B cell (primary cell): ENCODE measurements at regions not wholly inside any gene's neighbourhood (a gene's known extent, or its start where the extent isn't known, plus 50 kb on each side); places are given as distances from the start of the nearest gene placed in this dataset.

ENCODE experiments used
- ATAC-seq: fragments of 200-7000 bp; cut with Tn5 transposase; one replicate; pipeline ENCODE4 v1.10.0; 2021; ENCODE audit warnings: low read depth, mild to moderate bottlenecking, moderate number of reproducible peaks, moderate library complexity
- CTCF ChIA-PET: fragments of 350-600 bp; sonication (Branson Sonifier 250); formaldehyde crosslinking; loops from one replicate; lab custom pipeline; 2021; ENCODE audit warnings: antibody characterized with exemption, inconsistent platforms; lab: Charles Lee
- POLR2A ChIA-PET: fragments of 350-600 bp; sonication (Branson Sonifier 250); formaldehyde crosslinking; loops from one replicate; lab custom pipeline; 2021; ENCODE audit warnings: antibody characterized with exemption; lab: Charles Lee
- DNase-seq: peaks from one replicate; pipeline ENCODE4 v3.0.0; 2013
- H2AFZ ChIP-seq: 2 replicates; pipeline ENCODE4 v1.6.1; 2012; ENCODE audit warnings: mild to moderate bottlenecking, low read depth, low read length; ENCODE audit not compliant: insufficient read depth, poor library complexity, severe bottlenecking
- H3K27ac ChIP-seq, 2 donors: 1 replicate in 1 of 2; 2 replicates in 1 of 2; pipeline ENCODE4 v1.5.1; 2012 to 2013; ENCODE audit warnings: low read length in 2 of 2, mild to moderate bottlenecking in 2 of 2, moderate library complexity in 1 of 2
- H3K27me3 ChIP-seq, 4 experiments: fragments of 200-600 bp in 1 of 4; sonication (generic) in 1 of 4; replicated peaks in 1 of 4; 1 replicate in 2 of 4; 2 replicates in 2 of 4; pipeline versions ENCODE4 v1.6.1 to v1.7.0; 2013 to 2016; ENCODE audit warnings: low read length in 3 of 4, mild to moderate bottlenecking in 2 of 4, mixed read lengths in 1 of 4, moderate library complexity in 1 of 4; ENCODE audit not compliant: insufficient read depth in 4 of 4, control insufficient read depth in 3 of 4; ENCODE audit errors: control extremely low read depth in 1 of 4
- H3K36me3 ChIP-seq, 2 experiments: replicated peaks in 1 of 2; 1 replicate in 1 of 2; 2 replicates in 1 of 2; pipeline versions ENCODE4 v1.6.1 to v1.7.1; 2013; ENCODE audit warnings: low read length in 1 of 2; ENCODE audit not compliant: insufficient read depth in 2 of 2, control insufficient read depth in 1 of 2; ENCODE audit errors: control extremely low read depth in 1 of 2, extremely low read depth in 1 of 2
- H3K4me1 ChIP-seq, 2 donors: fragments of 200-600 bp in 1 of 2; sonication (generic) in 1 of 2; 1 replicate in 1 of 2; 2 replicates in 1 of 2; pipeline versions ENCODE4 v1.5.1 to v1.6.1; 2013 to 2017; ENCODE audit warnings: low read length in 2 of 2; ENCODE audit not compliant: control insufficient read depth in 2 of 2, insufficient read depth in 2 of 2
- H3K4me2 ChIP-seq: replicated peaks from 2 replicates; pipeline ENCODE3; 2012; ENCODE audit warnings: mild to moderate bottlenecking, low read depth, low read length; ENCODE audit not compliant: poor library complexity, severe bottlenecking
- H3K4me3 ChIP-seq, 5 experiments: fragments of 200-600 bp in 1 of 5; sonication (generic) in 1 of 5; 1 replicate in 3 of 5; 2 replicates in 2 of 5; pipeline versions ENCODE4 v1.5.1 to v1.7.0; 2011 to 2016; ENCODE audit warnings: low read length in 4 of 5, mild to moderate bottlenecking in 4 of 5, low read depth in 2 of 5, control low read depth in 1 of 5, moderate library complexity in 1 of 5; ENCODE audit not compliant: insufficient read depth in 1 of 5; ENCODE audit errors: control extremely low read depth in 1 of 5, extremely low read depth in 1 of 5
- H3K79me2 ChIP-seq: fragments of 200-600 bp; sonication (generic); one replicate; pipeline ENCODE4 v1.6.0; 2016; ENCODE audit warnings: low read length; ENCODE audit not compliant: control insufficient read depth, insufficient read depth
- H3K9ac ChIP-seq: fragments of 200-600 bp; sonication (generic); 2 replicates; pipeline ENCODE4 v1.6.1; 2017; ENCODE audit warnings: mild to moderate bottlenecking, low read length, moderate library complexity
- H3K9me3 ChIP-seq, 3 donors: one replicate each; pipeline versions ENCODE4 v1.6.1 to v1.7.1; 2013; ENCODE audit warnings: low read length in 2 of 3; ENCODE audit not compliant: control insufficient read depth in 2 of 3, insufficient read depth in 1 of 3; ENCODE audit errors: control extremely low read depth in 1 of 3
- H4K20me1 ChIP-seq: 2 replicates; pipeline ENCODE4 v1.6.0; 2012; ENCODE audit warnings: mild to moderate bottlenecking, low read length; ENCODE audit not compliant: insufficient read depth, control insufficient read depth, poor library complexity, severe bottlenecking
- H3K27ac Mint-ChIP-seq: one replicate; pipeline ENCODE4 v1.8.0; 2021; ENCODE audit warnings: mixed read lengths
- H3K27me3 Mint-ChIP-seq: one replicate; pipeline ENCODE4 v1.8.0; 2021; ENCODE audit warnings: mixed read lengths
- H3K4me1 Mint-ChIP-seq: one replicate; pipeline ENCODE4 v1.8.0; 2021; ENCODE audit warnings: mixed read lengths
- H3K4me3 Mint-ChIP-seq: one replicate; pipeline ENCODE4 v1.8.0; 2021; ENCODE audit warnings: mixed read lengths
- H3K9me3 Mint-ChIP-seq: one replicate; pipeline ENCODE4 v1.8.0; 2022; ENCODE audit warnings: mixed read lengths; ENCODE audit not compliant: insufficient read depth
- EZH2 ChIP-seq: IDR thresholded peaks from 2 replicates; pipeline ENCODE4 v1.6.1; 2012; ENCODE audit warnings: borderline replicate concordance, low read depth, mild to moderate bottlenecking, moderate library complexity, low read length; ENCODE audit not compliant: insufficient read depth, poor library complexity, severe bottlenecking
- WGBS: methylation state at CpG from one replicate; pipeline ENCODE4 v1.1.5; 2013; ENCODE audit warnings: missing lambda C conversion rate; ENCODE audit not compliant: insufficient coverage; 5-methylcytosine and 5-hydroxymethylcytosine counted together
- intact Hi-C: fragments of 100-400 bp; cut with micrococcal nuclease; formaldehyde crosslinking; loops from one replicate; pipeline ENCODE4 v1.10.0; 2022
- TF ChIP-seq, protein P1 (sequence below): fragments of 200-600 bp; IDR thresholded peaks from one replicate; pipeline ENCODE4 v1.8.0; 2022; ENCODE audit warnings: antibody characterized with exemption, mild to moderate bottlenecking

DNA sequence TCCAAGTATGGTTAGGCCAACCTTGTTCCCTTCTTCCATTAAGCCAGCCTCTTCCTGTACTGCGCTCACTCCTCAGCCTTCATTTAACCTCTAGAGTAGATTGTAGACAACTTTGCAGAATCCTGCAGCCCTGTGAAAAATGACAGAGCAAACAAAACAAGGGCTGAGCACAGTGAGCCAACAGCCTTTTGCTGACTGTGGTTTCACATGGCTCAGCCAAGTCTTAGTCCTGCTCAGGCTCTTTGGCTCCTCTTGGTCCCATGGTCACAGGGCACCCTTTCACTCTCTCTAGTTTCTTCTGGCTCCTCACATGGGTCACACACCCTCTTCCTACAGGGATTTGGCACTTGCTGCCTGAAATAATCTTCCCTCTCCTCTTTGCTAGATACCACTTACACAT, 900.3 kb downstream of the CCSER2 start:
- POLR2A ChIA-PET, result no interaction called here
- 87% methylated on average over 1 of the region's 1 CpG for WGBS

DNA sequence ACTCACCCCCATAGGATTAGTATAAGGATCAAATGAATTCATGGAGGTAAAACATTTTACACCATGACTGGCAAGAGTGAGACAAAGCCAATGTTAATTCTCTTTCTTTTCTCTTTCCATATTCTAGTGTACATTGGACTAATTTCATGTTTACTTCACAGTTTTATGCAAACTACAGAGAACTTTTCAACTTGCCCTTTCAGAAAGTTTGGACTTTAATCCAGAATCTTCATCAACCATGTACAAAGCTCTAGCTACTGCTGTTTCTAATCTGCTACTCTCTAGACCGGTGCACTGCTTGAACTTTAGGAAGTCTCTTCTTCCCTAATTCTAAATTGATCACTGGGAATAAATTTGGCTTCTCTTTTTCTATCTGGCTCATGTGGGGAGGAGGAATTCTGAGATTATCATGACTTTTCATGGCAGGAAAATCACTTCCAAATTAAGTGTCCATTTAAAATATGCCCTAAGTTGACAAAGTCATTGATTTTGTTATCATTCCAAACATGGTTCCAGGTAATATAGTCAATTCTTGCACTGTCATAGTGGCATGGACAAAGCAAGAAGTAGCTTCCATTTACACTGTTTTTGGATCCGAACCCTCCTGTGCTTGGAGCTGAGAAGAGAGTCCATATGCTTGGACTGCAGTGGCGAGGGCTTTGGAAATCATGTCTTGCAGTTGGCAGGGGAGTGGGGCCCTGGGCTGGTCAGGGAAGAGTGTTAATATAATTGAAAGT, 903.3 kb downstream of the CCSER2 start:
- no peak for ATAC-seq
- Histone ChIP-seq H3K27me3 (no peaks in the 10 kb centered on the region), H3K27ac (no peak overlapping the region), H3K9me3 (no peaks in the 10 kb centered on the region), H4K20me1 (no peaks in the 10 kb centered on the region), H3K4me1 (no peaks in the 10 kb centered on the region), H3K4me3 (no peak overlapping the region), H3K36me3 (no peaks in the 10 kb centered on the region), H3K9ac (no peak overlapping the region), H3K4me2 (no peak overlapping the region), H3K79me2 (no peaks in the 10 kb centered on the region), H2AFZ (no peak overlapping the region)
- no peaks in the 10 kb centered on the region for H3K9me3 Mint-ChIP-seq
- H3K4me3 Mint-ChIP-seq, result no peak overlapping the region
- 88% methylated on average over 2 of the region's 3 CpGs for WGBS
- no peaks in the 10 kb centered on the region for H3K27me3 Mint-ChIP-seq
- no peak for TF ChIP-seq EZH2
- TF ChIP-seq, protein P1, sequence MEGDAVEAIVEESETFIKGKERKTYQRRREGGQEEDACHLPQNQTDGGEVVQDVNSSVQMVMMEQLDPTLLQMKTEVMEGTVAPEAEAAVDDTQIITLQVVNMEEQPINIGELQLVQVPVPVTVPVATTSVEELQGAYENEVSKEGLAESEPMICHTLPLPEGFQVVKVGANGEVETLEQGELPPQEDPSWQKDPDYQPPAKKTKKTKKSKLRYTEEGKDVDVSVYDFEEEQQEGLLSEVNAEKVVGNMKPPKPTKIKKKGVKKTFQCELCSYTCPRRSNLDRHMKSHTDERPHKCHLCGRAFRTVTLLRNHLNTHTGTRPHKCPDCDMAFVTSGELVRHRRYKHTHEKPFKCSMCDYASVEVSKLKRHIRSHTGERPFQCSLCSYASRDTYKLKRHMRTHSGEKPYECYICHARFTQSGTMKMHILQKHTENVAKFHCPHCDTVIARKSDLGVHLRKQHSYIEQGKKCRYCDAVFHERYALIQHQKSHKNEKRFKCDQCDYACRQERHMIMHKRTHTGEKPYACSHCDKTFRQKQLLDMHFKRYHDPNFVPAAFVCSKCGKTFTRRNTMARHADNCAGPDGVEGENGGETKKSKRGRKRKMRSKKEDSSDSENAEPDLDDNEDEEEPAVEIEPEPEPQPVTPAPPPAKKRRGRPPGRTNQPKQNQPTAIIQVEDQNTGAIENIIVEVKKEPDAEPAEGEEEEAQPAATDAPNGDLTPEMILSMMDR, result no peak
- CTCF ChIA-PET, result no interaction called here
- no peak overlapping the region for H3K27ac Mint-ChIP-seq
- intact Hi-C loops, result no loop called here
- DNase-seq, result no peak
- H3K4me1 Mint-ChIP-seq, result no peaks in the 10 kb centered on the region
- POLR2A ChIA-PET, result no interaction called here

More for the DNA sequence above, 900.3 kb downstream of the CCSER2 start:
- intact Hi-C loops, result no loop called here
- no peaks in the 10 kb centered on the region for H3K9me3 ChIP-seq
- no peak overlapping the region for H2AFZ ChIP-seq
- H3K4me3 Mint-ChIP-seq, result no peak overlapping the region
- no peaks in the 10 kb centered on the region for H3K79me2 ChIP-seq
- no peak overlapping the region for H3K27ac ChIP-seq
- ATAC-seq (no peak), DNase-seq (no peak)
- H3K9me3 Mint-ChIP-seq, result no peaks in the 10 kb centered on the region
- no peaks in the 10 kb centered on the region for H3K4me1 ChIP-seq
- H3K27me3 ChIP-seq, result no peaks in the 10 kb centered on the region
- H3K9ac ChIP-seq, result no peak overlapping the region
- CTCF ChIA-PET, result no interaction called here
- no peak overlapping the region for H3K4me2 ChIP-seq
- no peak overlapping the region for H3K27ac Mint-ChIP-seq
- TF ChIP-seq, protein P1, result no peak
- TF ChIP-seq EZH2, result no peak
- H3K4me3 ChIP-seq, result no peak overlapping the region
- H3K27me3 Mint-ChIP-seq, result no peaks in the 10 kb centered on the region
- H3K4me1 Mint-ChIP-seq, result no peaks in the 10 kb centered on the region
- H3K36me3 ChIP-seq, result no peaks in the 10 kb centered on the region
- H4K20me1 ChIP-seq, result no peaks in the 10 kb centered on the region
